Islet of Langerhans (tissue), 1 donor: ENCODE measurements at regions not wholly inside any gene's neighbourhood (a gene's known extent, or its start where the extent isn't known, plus 50 kb on each side); places are given as distances from the start of the nearest gene placed in this dataset.
A peak's percentile ranks its signal among the peaks of the same experiment; 100 is the strongest.

Experiments
- FAIRE-seq: peaks from one replicate; lab custom pipeline; 2011; peaks lifted over from hg19 to GRCh38; lab: Jason Lieb, UNC

GRCh38 chr3:117622171-117622841 is 912.7 kb downstream of the TUSC7 start:
- FAIRE-seq: no peak

GRCh38 chr3:117624424-117624823 is 914.8 kb downstream of the TUSC7 start:
- no peak for FAIRE-seq

- no peak for FAIRE-seq
Measured at GRCh38 chr3:117625174-117625573, 915.6 kb downstream of the TUSC7 start.

GRCh38 chr3:117626577-117626976 is 917.0 kb downstream of the TUSC7 start:
- no peak for FAIRE-seq

GRCh38 chr3:117628823-117629291 is 919.3 kb downstream of the TUSC7 start:
- peak; percentile 81 for FAIRE-seq

GRCh38 chr3:117629505-117629904 is 919.9 kb downstream of the TUSC7 start:
- no peak for FAIRE-seq

- no peak for FAIRE-seq
Measured at GRCh38 chr3:117630469-117630868, 920.9 kb downstream of the TUSC7 start.

GRCh38 chr3:117630885-117631284 is 921.3 kb downstream of the TUSC7 start:
- no peak for FAIRE-seq

- FAIRE-seq: peak; percentile 21
Measured at GRCh38 chr3:117631781-117632180, 922.2 kb downstream of the TUSC7 start.

- FAIRE-seq: no peak
Measured at GRCh38 chr3:117632191-117632590, 922.6 kb downstream of the TUSC7 start.

GRCh38 chr3:117633207-117633606 is 923.6 kb downstream of the TUSC7 start:
- FAIRE-seq: no peak

- no peak for FAIRE-seq
Measured at GRCh38 chr3:117637666-117638065, 928.1 kb downstream of the TUSC7 start.

- no peak for FAIRE-seq
Measured at GRCh38 chr3:117644203-117644602, 934.6 kb downstream of the TUSC7 start.

GRCh38 chr3:117645561-117646242 is 936.1 kb downstream of the TUSC7 start:
- no peak for FAIRE-seq

GRCh38 chr3:117647435-117647834 is 937.9 kb downstream of the TUSC7 start:
- no peak for FAIRE-seq

GRCh38 chr3:117651246-117651645 is 941.7 kb downstream of the TUSC7 start:
- no peak for FAIRE-seq

GRCh38 chr3:117656391-117656790 is 946.8 kb downstream of the TUSC7 start:
- FAIRE-seq: no peak

GRCh38 chr3:117657278-117657677 is 947.7 kb downstream of the TUSC7 start:
- FAIRE-seq: no peak

GRCh38 chr3:117660941-117661817 is 951.6 kb downstream of the TUSC7 start:
- FAIRE-seq: no peak

GRCh38 chr3:117661818-117662095 is 952.2 kb downstream of the TUSC7 start:
- no peak for FAIRE-seq

GRCh38 chr3:117665296-117665695 is 955.7 kb downstream of the TUSC7 start:
- FAIRE-seq: no peak

- FAIRE-seq: no peak
Measured at GRCh38 chr3:117666325-117666724, 956.7 kb downstream of the TUSC7 start.

- FAIRE-seq: no peak
Measured at GRCh38 chr3:117666812-117667211, 957.2 kb downstream of the TUSC7 start.
